HepG2 (cell line): ENCODE measurements at regions not wholly inside any gene's neighbourhood (a gene's known extent, or its start where the extent isn't known, plus 50 kb on each side); places are given as distances from the start of the nearest gene placed in this dataset.

Experiments used
- ATAC-seq: fragments of 200-7000 bp; cut with Tn5 transposase; 3 replicates; pipeline ENCODE4 v1.9.1; 2020; ENCODE audit warnings: mild to moderate bottlenecking, moderate library complexity
- BruUV-seq: library from RNA; stranded (reverse); fragments of 400-500 nt; replicated peaks from 2 replicates; lab custom pipeline; 2021; lab: Mats Ljungman, UMichigan
- CTCF ChIA-PET: fragments of 300-600 bp; formaldehyde crosslinking; extraction: SDS; loops from one replicate; lab custom pipeline; 2021; ENCODE audit warnings: low total read pairs, inconsistent platforms, low intra/inter-chr PET ratio; lab: Yijun Ruan, JAX
- POLR2A ChIA-PET: fragments of 350-600 bp; sonication (Branson Sonifier 250); formaldehyde crosslinking; loops from one replicate; lab custom pipeline; 2020; ENCODE audit warnings: antibody characterized with exemption, inconsistent platforms; lab: Yijun Ruan, JAX
- DNase-seq: peaks from one replicate; pipeline ENCODE4 v3.0.0-alpha.2; 2015; ENCODE audit warnings: low spot score
- FAIRE-seq: peaks from 3 replicates; lab custom pipeline; 2011; peaks lifted over from hg19 to GRCh38; lab: Jason Lieb, UNC
- H2AFZ ChIP-seq: one replicate; pipeline ENCODE4 v1.6.1; 2011; ENCODE audit warnings: low read length, inconsistent platforms
- H3K27ac ChIP-seq: fragments of 300-600 bp; 3 replicates; pipeline ENCODE4 v1.8.0; 2011; ENCODE audit warnings: mixed run types, mild to moderate bottlenecking, mixed read lengths, low read length, inconsistent platforms; ENCODE audit not compliant: insufficient read depth; ENCODE audit errors: extremely low read length
- H3K27me3 ChIP-seq, 2 experiments: fragments of 200-600 bp in 1 of 2; 2 replicates in 1 of 2; 3 replicates in 1 of 2; pipeline versions ENCODE4 v1.6.0 to v1.8.0; 2011; ENCODE audit warnings: low read length in 2 of 2, mild to moderate bottlenecking in 2 of 2, moderate library complexity in 2 of 2, inconsistent platforms in 1 of 2; ENCODE audit not compliant: insufficient read depth in 2 of 2, control insufficient read depth in 1 of 2
- H3K36me3 ChIP-seq, 2 experiments: fragments of 200-600 bp in 1 of 2; replicated peaks in 1 of 2; 2 replicates in 1 of 2; 3 replicates in 1 of 2; pipeline versions ENCODE4 v1.5.1 to v1.8.0; 2011; ENCODE audit warnings: low read length in 2 of 2, inconsistent platforms in 1 of 2; ENCODE audit not compliant: insufficient read depth in 2 of 2, control insufficient read depth in 1 of 2
- H3K4me1 ChIP-seq: 2 replicates; pipeline ENCODE4 v1.5.1; 2012; ENCODE audit warnings: low read length, inconsistent platforms; ENCODE audit not compliant: insufficient read depth
- H3K4me2 ChIP-seq: 2 replicates; pipeline ENCODE4 v1.6.0; 2011; ENCODE audit warnings: low read depth, low read length, inconsistent platforms
- H3K4me3 ChIP-seq, 3 experiments: fragments of 200-600 bp in 1 of 3; sonication (generic), shearing (Covaris generic) in 1 of 3; replicated peaks in 1 of 3; 2 replicates each; pipeline ENCODE4 v1.5.1; 2011 to 2016; ENCODE audit warnings: low read length in 3 of 3, inconsistent platforms in 2 of 3, low read depth in 2 of 3, mild to moderate bottlenecking in 2 of 3, control low read depth in 1 of 3, mixed read lengths in 1 of 3; ENCODE audit not compliant: insufficient read depth in 1 of 3
- H3K79me2 ChIP-seq: one replicate; pipeline ENCODE4 v1.6.1; 2011; ENCODE audit warnings: low read length, inconsistent platforms; ENCODE audit not compliant: insufficient read depth
- H3K9ac ChIP-seq: 2 replicates; pipeline ENCODE4 v1.6.0; 2011; ENCODE audit warnings: mild to moderate bottlenecking, low read depth, low read length, inconsistent platforms; ENCODE audit not compliant: insufficient read depth
- H3K9me3 ChIP-seq: 2 replicates; pipeline ENCODE4 v1.5.1; 2012; ENCODE audit warnings: mild to moderate bottlenecking, low read length
- H4K20me1 ChIP-seq: 2 replicates; pipeline ENCODE4 v1.6.0; 2011; ENCODE audit warnings: inconsistent platforms, mild to moderate bottlenecking, low read length, moderate library complexity; ENCODE audit not compliant: insufficient read depth
- NPAS2 ChIP-seq: sonication (generic); formaldehyde crosslinking; IDR thresholded peaks from 2 replicates; pipeline ENCODE4 v1.8.0; 2022; ENCODE audit warnings: mild to moderate bottlenecking, missing genetic modification reagents, borderline replicate concordance
- ZNF124 ChIP-seq: sonication (generic); formaldehyde crosslinking; IDR thresholded peaks from 2 replicates; pipeline ENCODE4 v1.4.0; 2020; ENCODE audit warnings: missing genetic modification reagents
- ZNF18 ChIP-seq: sonication (generic); formaldehyde crosslinking; IDR thresholded peaks from 2 replicates; pipeline ENCODE4 v1.8.0; 2022; ENCODE audit warnings: mild to moderate bottlenecking, missing genetic modification reagents; ENCODE audit not compliant: insufficient replicate concordance
- ZNF574 ChIP-seq: sonication (generic); formaldehyde crosslinking; IDR thresholded peaks from 2 replicates; pipeline ENCODE4 v1.4.0; 2020; ENCODE audit warnings: missing genetic modification reagents
- ZNF749 ChIP-seq: sonication (generic); formaldehyde crosslinking; IDR thresholded peaks from 2 replicates; pipeline ENCODE4 v1.8.0; 2022; ENCODE audit warnings: mild to moderate bottlenecking, missing genetic modification reagents, moderate library complexity, borderline replicate concordance
- whole genome bisulfite sequencing: methylation state at CpG from one replicate; pipeline ENCODE4 v1.1.6; 2017; ENCODE audit warnings: low lambda C conversion rate; 5-methylcytosine and 5-hydroxymethylcytosine counted together
- in situ Hi-C: cut with HindIII; loops from 2 replicates; pipeline ENCODE4 v1.10.0; 2017; ENCODE audit warnings: low pct_unique_long_range_greater_than_20kb; ENCODE audit not compliant: extremely low pct_ligation_motif_present
- intact Hi-C: fragments of 100-400 bp; cut with micrococcal nuclease; formaldehyde crosslinking; loops from one replicate; pipeline ENCODE4 v1.10.0; 2022; ENCODE audit not compliant: unreplicated experiment

GRCh38 chr7:41313171-41313570 lies 389.7 kb downstream of the INHBA start:
- WGBS = 56% methylated on average over 1 of the region's 1 CpG

More at GRCh38 chr7:41313171-41313570, 389.7 kb downstream of the INHBA start:
- TF ChIP-seq ZNF18 (no peak), ZNF749 (CRISPR knock-in tag) (no peak), NPAS2 (CRISPR knock-in tag) (no peak), ZNF574 (no peak), ZNF124 (CRISPR knock-in tag) (no peak)
- no peaks in the 10 kb centered on the region for H3K79me2 ChIP-seq
- in situ Hi-C loops = no loop called here
- POLR2A ChIA-PET = no interaction called here
- CTCF ChIA-PET = no interaction called here
- FAIRE-seq = no peak
- no TSS peak for BruUV-seq
- no peak overlapping the region for H3K9ac ChIP-seq
- no peaks in the 10 kb centered on the region for H3K27me3 ChIP-seq
- no peaks in the 10 kb centered on the region for H3K9me3 ChIP-seq
- no peaks in the 10 kb centered on the region for H3K36me3 ChIP-seq
- intact Hi-C loops = loop anchor here (10.0 kb wide), 1 partner anchor 382 kb away; no protein-coding TSS in a partner anchor
- no peak overlapping the region for H3K27ac ChIP-seq
- no peak overlapping the region for H3K4me3 ChIP-seq
- no peak for DNase-seq
- no peak for ATAC-seq
- no peak overlapping the region for H3K4me2 ChIP-seq
- peaks cover 22% of the 10 kb centered on the region for H3K4me1 ChIP-seq
- no peaks in the 10 kb centered on the region for H4K20me1 ChIP-seq
- H2AFZ ChIP-seq = no peak overlapping the region
